ENCODE measurements at regions not wholly inside any gene's neighbourhood (a gene's known extent, or its start where the extent isn't known, plus 50 kb on each side); places are given as distances from the start of the nearest gene placed in this dataset.

GRCh38 chr10:29710128-29710527 lies 75.4 kb upstream of the SVIL start:
- Histone ChIP-seq H3K79me2 (ENCODE audit: insufficient read depth, low read length) (peaks cover under 1% of the 10 kb centered on the region; the same call in 1 of the 2 replicates), H3K4ac (ENCODE audit: low read depth, low read length) (no peak overlapping the region), H2BK12ac (ENCODE audit: insufficient read length, low read depth, low read length) (no peak overlapping the region), H3K27me3 (ENCODE audit: insufficient read depth, low read length) (no peaks in the 10 kb centered on the region), H3K14ac (ENCODE audit: insufficient read depth, low read length) (no peak overlapping the region), H2AFZ (ENCODE audit: low read length) (no peak overlapping the region), H3K4me2 (ENCODE audit: insufficient read depth, insufficient read length, low read length) (no peak overlapping the region), H4K5ac (ENCODE audit: insufficient read length, low read depth, low read length) (no peak overlapping the region), H3K23ac (ENCODE audit: insufficient read length, low read depth, low read length) (no peak overlapping the region), H3K56ac (ENCODE audit: insufficient read length, low read depth, low read length) (no peak overlapping the region), H3K79me1 (ENCODE audit: insufficient read depth, low read depth, low read length, poor library complexity, severe bottlenecking) (peaks cover 3% of the 10 kb centered on the region), H3K9me3 (ENCODE audit: control insufficient read depth, low read depth, low read length) (no peaks in the 10 kb centered on the region), H2BK5ac (ENCODE audit: insufficient read length, low read length) (no peak overlapping the region), H4K20me1 (ENCODE audit: control insufficient read depth, insufficient read depth, insufficient read length) (no peaks in the 10 kb centered on the region), H3K23me2 (ENCODE audit: insufficient read length, low read depth, low read length, poor library complexity, severe bottlenecking) (no peaks in the 10 kb centered on the region), H4K91ac (ENCODE audit: insufficient read length, low read depth, low read length) (no peak overlapping the region), H3K4me1 (ENCODE audit: insufficient read depth, low read length) (no peaks in the 10 kb centered on the region; the same call in 1 of the 2 replicates), H3K18ac (ENCODE audit: insufficient read length, low read depth, low read length) (no peak overlapping the region), H2BK15ac (ENCODE audit: low read depth, low read length) (no peak overlapping the region), H3K9ac (ENCODE audit: extremely low read depth, insufficient read length, low read length) (no peak overlapping the region), H2BK120ac (ENCODE audit: low read depth, low read length, poor library complexity, severe bottlenecking) (no peak overlapping the region), H3K27ac (ENCODE audit: insufficient read length, low read depth, low read length) (no peak overlapping the region), H2BK20ac (ENCODE audit: low read depth, low read length, poor library complexity, severe bottlenecking) (no peak overlapping the region), H3T11ph (ENCODE audit: low read length) (no peak overlapping the region), H4K8ac (replicated peaks; ENCODE audit: insufficient read length, low read depth, low read length) (no peak overlapping the region), H2AK5ac (ENCODE audit: insufficient read length, low read length) (no peak overlapping the region)
- H3K27ac Mint-ChIP-seq: 0 out of 7 replicates have a peak overlapping the region, but pooled peaks of 1 of the 3 experiments have one; percentile 14
- TF ChIP-seq, protein P1, sequence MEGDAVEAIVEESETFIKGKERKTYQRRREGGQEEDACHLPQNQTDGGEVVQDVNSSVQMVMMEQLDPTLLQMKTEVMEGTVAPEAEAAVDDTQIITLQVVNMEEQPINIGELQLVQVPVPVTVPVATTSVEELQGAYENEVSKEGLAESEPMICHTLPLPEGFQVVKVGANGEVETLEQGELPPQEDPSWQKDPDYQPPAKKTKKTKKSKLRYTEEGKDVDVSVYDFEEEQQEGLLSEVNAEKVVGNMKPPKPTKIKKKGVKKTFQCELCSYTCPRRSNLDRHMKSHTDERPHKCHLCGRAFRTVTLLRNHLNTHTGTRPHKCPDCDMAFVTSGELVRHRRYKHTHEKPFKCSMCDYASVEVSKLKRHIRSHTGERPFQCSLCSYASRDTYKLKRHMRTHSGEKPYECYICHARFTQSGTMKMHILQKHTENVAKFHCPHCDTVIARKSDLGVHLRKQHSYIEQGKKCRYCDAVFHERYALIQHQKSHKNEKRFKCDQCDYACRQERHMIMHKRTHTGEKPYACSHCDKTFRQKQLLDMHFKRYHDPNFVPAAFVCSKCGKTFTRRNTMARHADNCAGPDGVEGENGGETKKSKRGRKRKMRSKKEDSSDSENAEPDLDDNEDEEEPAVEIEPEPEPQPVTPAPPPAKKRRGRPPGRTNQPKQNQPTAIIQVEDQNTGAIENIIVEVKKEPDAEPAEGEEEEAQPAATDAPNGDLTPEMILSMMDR (conservative IDR thresholded peaks at IDR 0.05): no peak
- no CpG with 5 or more reads among the region's 8 CpGs for WGBS (ENCODE audit: extremely low coverage, insufficient read length, low lambda C conversion rate)
- H3K27me3 Mint-ChIP-seq (ENCODE audit: low read depth): no peaks in the 10 kb centered on the region
- peaks cover 0 to 5% (median 4%) of the 10 kb centered on the region in 3 experiments; a peak in 2 of 7 replicates for H3K36me3 Mint-ChIP-seq (ENCODE audit: insufficient read depth in 1 of 3, low read depth in 3 of 3)
- no peak for DNase-seq
- H3K4me3 Mint-ChIP-seq: no peak overlapping the region
- peaks cover 0 to 3% of the 10 kb centered on the region in 2 experiments; a peak in 1 of 5 replicates for H3K9me3 Mint-ChIP-seq
- H3K4me1 Mint-ChIP-seq: peaks cover 27 to 28% of the 10 kb centered on the region in 2 experiments
